DMS153 treated with DMSO at 0.1 percent for 48 hours (cell line): ENCODE measurements at regions not wholly inside any gene's neighbourhood (a gene's known extent, or its start where the extent isn't known, plus 50 kb on each side); places are given as distances from the start of the nearest gene placed in this dataset.

Experiments used
- DNase-seq: peaks from one replicate; lab custom pipeline; 2025; ENCODE audit not compliant: unreplicated experiment; lab: John Stamatoyannopoulos, UW

GRCh38 chr6:133630651-133631050 is 258.3 kb upstream of the TCF21 start:
- no peak for DNase-seq

GRCh38 chr6:133631421-133631820 is 257.5 kb upstream of the TCF21 start:
- DNase-seq = no peak

DNA sequence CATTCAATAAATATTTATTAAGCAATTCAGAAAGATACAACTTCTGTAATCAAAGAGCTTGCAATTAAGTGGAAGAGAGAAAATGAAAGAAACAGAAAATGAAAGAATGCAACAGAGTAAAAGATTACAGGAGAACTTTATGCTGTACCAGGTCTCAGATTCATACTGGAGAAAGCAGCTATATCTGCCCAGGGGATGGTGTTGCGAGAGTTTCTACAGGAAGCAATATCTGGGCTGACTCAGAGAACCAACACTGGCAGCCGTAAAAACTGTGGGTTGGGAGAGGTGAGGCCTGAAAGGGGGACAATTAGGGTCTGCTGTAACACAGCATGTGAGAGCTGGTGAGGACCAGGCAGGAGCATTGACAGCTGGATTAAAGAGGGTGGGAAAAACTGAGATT is 256.7 kb upstream of the TCF21 start:
- DNase-seq = no peak

- DNase-seq = no peak
Observed at GRCh38 chr6:133632906-133633305, 256.0 kb upstream of the TCF21 start.

GRCh38 chr6:133634474-133634873 is 254.4 kb upstream of the TCF21 start:
- DNase-seq = no peak

GRCh38 chr6:133635447-133635846 is 253.5 kb upstream of the TCF21 start:
- DNase-seq = no peak

GRCh38 chr6:133637436-133637835 is 251.5 kb upstream of the TCF21 start:
- no peak for DNase-seq

GRCh38 chr6:133637874-133638273 is 251.0 kb upstream of the TCF21 start:
- DNase-seq = no peak

GRCh38 chr6:133641104-133641503 is 247.8 kb upstream of the TCF21 start:
- no peak for DNase-seq

DNA sequence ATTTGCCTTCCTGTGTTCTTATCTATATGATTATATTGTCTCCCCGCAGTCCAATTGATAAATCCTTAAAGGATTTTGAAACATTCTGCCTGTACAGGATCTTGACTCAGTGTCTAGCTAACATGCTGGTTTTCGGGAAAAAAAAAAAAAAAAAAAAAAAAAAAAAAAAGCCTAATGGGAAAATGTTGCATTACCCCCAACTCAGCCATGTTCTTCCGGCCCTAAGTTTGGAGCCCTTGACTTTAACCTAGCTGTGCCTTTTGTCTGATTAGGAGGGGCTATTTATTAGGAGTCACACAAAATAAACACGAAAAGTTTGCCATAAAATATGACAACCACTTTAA is 244.4 kb upstream of the TCF21 start:
- no peak for DNase-seq

GRCh38 chr6:133644892-133645619 is 243.9 kb upstream of the TCF21 start:
- no peak for DNase-seq

DNA sequence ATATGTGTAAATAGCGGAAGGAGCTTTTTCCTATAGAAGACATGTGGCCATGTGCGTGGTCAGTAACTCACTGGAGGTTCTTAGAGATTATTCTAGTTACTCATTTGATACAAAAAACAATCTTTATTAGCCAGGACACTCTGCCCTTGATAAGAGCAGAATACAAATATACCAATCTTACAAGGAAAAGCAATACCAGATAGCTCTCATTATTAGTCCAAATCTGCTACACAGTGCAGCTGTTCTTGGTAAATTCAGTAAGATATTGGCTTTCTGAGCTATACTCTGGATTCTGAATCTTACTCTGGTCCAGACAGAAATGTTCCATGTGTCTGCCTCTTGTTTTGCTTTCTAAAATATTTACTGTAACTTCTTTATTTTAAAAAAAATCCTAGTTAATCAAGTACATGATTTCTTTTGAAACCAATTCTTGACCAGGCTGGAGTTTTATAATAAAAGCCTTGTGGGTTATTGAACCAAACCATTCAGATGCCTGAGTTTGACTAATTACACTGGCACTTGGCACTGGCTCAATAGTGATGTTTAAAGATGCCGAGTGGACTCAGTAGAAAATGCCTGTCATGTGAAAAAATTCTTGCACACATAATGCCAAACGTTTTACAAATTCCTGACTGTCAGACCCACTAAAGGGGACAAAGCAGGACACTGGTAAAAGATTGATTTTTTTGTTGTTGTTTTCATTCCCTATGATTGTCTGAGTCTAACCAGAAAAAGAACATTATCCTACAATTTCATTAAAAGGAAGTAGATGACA is 242.8 kb upstream of the TCF21 start:
- no peak for DNase-seq

DNA sequence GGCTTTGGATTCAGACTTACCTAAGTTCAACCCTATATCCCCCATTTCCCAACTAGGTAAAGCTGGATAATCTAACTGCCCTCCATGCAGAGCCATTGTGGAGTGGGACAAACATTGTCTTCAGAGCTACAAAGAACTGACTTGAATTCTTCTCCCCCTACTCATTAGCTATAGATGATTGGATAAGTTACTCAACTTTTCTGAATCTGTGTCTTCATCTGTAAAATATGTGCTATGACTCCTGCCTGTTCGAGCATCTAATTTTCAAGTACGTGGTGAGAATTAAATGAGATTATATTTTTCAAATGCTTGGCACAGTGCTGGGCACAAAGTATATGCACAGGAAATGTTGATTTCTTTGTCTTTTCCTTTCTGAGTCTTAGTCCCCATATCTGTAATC is 240.3 kb upstream of the TCF21 start:
- DNase-seq = no peak

DNA sequence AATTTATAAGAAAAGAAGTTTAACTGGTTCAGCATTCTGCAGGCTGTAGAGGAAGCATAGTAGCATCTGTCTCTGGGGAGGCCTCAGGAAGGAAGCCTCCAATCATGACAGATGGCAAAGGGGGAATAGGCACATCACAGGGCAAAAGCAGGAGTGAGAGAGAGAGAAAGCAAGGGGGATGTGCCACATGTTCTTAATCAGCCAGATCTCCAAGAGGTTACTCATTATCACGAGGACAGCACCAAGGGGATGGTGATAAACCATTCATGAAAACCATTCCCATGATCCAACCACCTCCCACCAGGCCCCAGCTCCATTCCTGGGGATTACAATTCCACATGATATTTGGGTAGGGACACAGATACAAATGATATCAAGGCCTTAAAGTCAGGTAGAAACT is 217.5 kb upstream of the TCF21 start:
- no peak for DNase-seq

- DNase-seq = no peak
Observed at GRCh38 chr6:133673056-133673455, 215.9 kb upstream of the TCF21 start.

- no peak for DNase-seq
Observed at GRCh38 chr6:133674661-133675060, 214.3 kb upstream of the TCF21 start.

GRCh38 chr6:133680994-133681393 is 207.9 kb upstream of the TCF21 start:
- DNase-seq = no peak

GRCh38 chr6:133681891-133682290 is 207.0 kb upstream of the TCF21 start:
- no peak for DNase-seq

GRCh38 chr6:133682506-133683307 is 206.2 kb upstream of the TCF21 start:
- DNase-seq = no peak

GRCh38 chr6:133683308-133683580 is 205.7 kb upstream of the TCF21 start:
- no peak for DNase-seq

DNA sequence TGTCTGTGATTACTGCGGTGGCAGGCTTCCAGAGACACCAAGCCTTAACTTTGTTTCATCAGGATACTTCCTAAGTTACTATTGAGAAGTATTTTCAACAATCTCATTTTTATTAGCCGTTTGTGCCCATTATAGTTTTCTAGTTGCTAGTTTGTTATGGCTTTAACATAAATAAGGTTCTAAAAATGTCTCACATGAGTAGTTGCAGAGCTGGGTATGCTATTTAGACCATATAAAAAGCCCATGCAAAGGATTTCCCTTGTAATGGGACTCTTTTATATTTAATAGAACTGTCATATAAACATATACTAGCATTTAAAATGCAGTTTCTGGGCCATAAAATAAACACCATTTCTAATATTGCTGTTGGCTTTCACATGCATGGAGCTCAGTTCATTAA is 205.3 kb upstream of the TCF21 start:
- DNase-seq = no peak
